H1 (cell line): ENCODE measurements at regions not wholly inside any gene's neighbourhood (a gene's known extent, or its start where the extent isn't known, plus 50 kb on each side); places are given as distances from the start of the nearest gene placed in this dataset.

ENCODE experiments used
- ATF2 ChIP-seq: IDR thresholded peaks from 2 replicates; pipeline ENCODE4 v1.6.1; 2012; ENCODE audit warnings: low read length, inconsistent platforms
- KDM1A ChIP-seq: fragments of 200-600, 300-600 bp; sonication (generic); IDR thresholded peaks from 2 replicates; pipeline ENCODE4 v1.7.1; 2016; ENCODE audit warnings: mild to moderate bottlenecking, low read length, borderline replicate concordance

GRCh38 chr22:34950489-34950888 lies 115.5 kb upstream of the ISX start (continued):
- TF ChIP-seq KDM1A, result no peak
- no peak for TF ChIP-seq ATF2
